Panc1 (cell line): ENCODE measurements at regions not wholly inside any gene's neighbourhood (a gene's known extent, or its start where the extent isn't known, plus 50 kb on each side); places are given as distances from the start of the nearest gene placed in this dataset.

Source experiments
- CTCF ChIP-seq: fragments of 450-650 bp; IDR thresholded peaks from 2 replicates; pipeline ENCODE4 v1.5.1; 2017; ENCODE audit warnings: mild to moderate bottlenecking
- POLR2AphosphoS5 ChIP-seq: IDR thresholded peaks from 2 replicates; pipeline ENCODE4 v1.6.1; 2012; ENCODE audit warnings: mild to moderate bottlenecking, low read depth, low read length, moderate library complexity
- REST ChIP-seq, 2 experiments: IDR thresholded peaks; 2 replicates each; pipeline ENCODE4 v1.6.1; 2011 to 2012; ENCODE audit warnings: low read depth in 2 of 2, control low read depth in 1 of 2, low read length in 1 of 2, mild to moderate bottlenecking in 1 of 2, moderate library complexity in 1 of 2; ENCODE audit not compliant: insufficient read depth in 1 of 2
- TCF7L2 ChIP-seq: IDR thresholded peaks from 2 replicates; pipeline ENCODE4 v1.6.1; 2011; ENCODE audit warnings: mild to moderate bottlenecking, low read depth, low read length, inconsistent platforms

- TF ChIP-seq CTCF (no peak), TCF7L2 (no peak), REST (IDR thresholded peaks at IDR 0.05; ENCODE audit: insufficient read depth in 1 of 2, low read depth in 2 of 2, low read length in 1 of 2) (no peak), POLR2AphosphoS5 (no peak)
These were observed 135.3 kb upstream of the VANGL1 start for GRCh38 chr1:115506518-115506917.
